HG03575 (cell line): ENCODE measurements at regions not wholly inside any gene's neighbourhood (a gene's known extent, or its start where the extent isn't known, plus 50 kb on each side); places are given as distances from the start of the nearest gene placed in this dataset.
"Not testable (repeated sequence)": the region's sequence is repeated elsewhere in the genome, so short reads cannot be mapped to it uniquely, and the experiment has no call there.

Experiments
- ATAC-seq: cut with Tn5 transposase; IDR thresholded peaks from one replicate; pipeline ENCODE4 v1.9.1; 2021; ENCODE audit not compliant: unreplicated experiment, insufficient number of reproducible peaks, low FRiP score; ENCODE audit errors: extremely low read depth

- no peak for ATAC-seq
Measured at GRCh38 chr13:80529734-80530133, 188.8 kb upstream of the SPRY2 start.

- no peak for ATAC-seq
Measured at GRCh38 chr13:80528733-80529132, 187.8 kb upstream of the SPRY2 start.

DNA sequence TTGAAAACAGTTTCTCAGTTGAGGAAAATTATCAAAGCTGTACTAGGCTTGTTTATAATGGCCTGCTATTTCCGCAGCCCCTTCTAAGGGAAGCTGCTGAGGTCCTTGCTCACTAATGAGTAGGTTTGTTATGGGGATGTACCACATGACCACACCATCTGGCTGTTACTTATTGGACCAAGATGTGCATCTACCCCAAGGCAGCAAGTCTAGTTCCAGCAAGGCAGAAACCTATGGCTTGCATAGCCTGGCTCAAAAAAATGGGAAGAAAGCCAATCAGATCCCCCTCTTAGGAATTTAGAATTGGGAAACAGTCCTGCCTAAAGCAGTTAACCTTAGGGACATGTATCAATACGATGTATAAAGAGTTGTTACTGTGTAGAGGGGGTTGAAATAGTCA lies 186.5 kb upstream of the SPRY2 start:
- no peak for ATAC-seq

- no peak for ATAC-seq
Measured at GRCh38 chr13:80524447-80525215, 183.7 kb upstream of the SPRY2 start.

- ATAC-seq = no peak
Measured at GRCh38 chr13:80523134-80523533, 182.2 kb upstream of the SPRY2 start.

DNA sequence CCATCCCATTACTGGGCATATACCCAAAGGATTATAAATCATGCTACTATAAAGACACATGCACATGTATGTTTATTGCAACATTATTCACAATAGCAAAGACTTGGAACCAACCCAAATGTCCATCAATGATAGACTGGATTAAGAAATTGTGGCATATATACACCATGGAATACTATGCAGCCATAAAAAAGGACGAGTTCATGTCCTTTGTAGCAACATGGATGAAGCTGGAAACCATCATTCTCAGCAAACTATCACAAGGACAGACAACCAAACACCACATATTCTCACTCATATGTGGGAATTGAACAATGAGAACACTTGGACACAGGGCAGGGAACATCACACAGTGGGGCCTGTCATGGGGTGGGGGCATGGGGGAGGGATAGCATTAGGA lies 181.5 kb upstream of the SPRY2 start:
- ATAC-seq = not testable (repeated sequence)

GRCh38 chr13:80516818-80517348 lies 176.0 kb upstream of the SPRY2 start:
- no peak for ATAC-seq

- ATAC-seq = no peak
Measured at GRCh38 chr13:80515296-80515695, 174.4 kb upstream of the SPRY2 start.

- no peak for ATAC-seq
Measured at GRCh38 chr13:80513196-80513595, 172.3 kb upstream of the SPRY2 start.

DNA sequence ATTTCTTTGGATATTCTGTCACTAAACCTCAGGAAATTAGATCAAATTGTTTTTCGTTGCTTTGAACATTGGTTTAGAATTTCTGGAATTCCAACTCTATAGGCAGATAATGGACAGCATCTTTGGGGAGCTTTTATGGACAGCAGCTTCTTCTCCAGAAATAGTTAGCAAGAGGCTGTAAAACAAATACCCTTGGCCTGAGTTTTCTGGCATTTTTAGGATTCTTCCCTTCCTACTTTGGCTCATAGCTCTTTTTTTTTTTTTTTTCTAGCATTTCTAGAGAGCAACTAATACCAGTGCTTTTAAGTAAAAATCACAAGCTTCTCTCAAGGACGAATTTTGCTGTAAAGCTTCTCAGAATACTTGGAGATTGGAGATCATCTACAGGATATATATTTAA lies 169.8 kb upstream of the SPRY2 start:
- ATAC-seq = no peak

DNA sequence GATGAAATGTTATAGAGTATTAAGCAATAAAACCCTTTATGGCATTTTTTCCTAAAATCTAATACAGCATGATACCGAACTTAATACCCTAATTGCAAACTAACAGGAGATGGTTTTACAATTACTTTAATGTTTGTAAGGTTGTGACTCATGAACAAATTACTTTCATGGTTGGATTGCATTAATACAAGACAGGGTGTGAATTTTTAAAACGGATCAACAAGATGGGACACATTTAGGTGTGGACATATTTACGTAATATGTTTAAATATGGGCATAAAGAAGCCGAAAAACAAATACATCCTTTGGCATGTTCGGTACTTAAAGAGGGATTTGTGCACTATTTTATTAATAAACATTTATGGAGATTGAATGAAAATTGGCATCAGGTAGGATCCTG lies 168.3 kb upstream of the SPRY2 start:
- ATAC-seq = no peak

GRCh38 chr13:80508031-80508430 lies 167.1 kb upstream of the SPRY2 start:
- no peak for ATAC-seq

DNA sequence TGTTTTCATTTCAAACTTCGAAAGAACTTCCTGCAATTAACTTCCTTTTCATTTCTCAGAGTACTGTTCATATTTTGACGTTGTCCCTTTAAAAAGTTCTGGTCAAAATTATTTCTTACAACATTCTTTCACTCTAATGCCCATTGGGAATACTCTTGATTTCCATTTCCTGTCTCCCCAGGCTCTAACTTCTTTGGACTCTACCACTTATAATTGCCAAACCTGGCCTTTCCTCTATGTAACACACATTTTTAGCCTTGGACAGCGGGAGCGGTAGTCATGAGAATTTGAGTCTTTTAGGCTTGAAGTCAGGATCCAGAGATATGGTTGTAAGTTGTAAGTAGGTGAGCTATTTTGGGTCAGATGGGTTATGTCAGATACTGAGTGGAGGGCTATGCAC lies 163.5 kb upstream of the SPRY2 start:
- ATAC-seq = no peak

GRCh38 chr13:80502359-80502758 lies 161.4 kb upstream of the SPRY2 start:
- no peak for ATAC-seq

GRCh38 chr13:80501556-80501955 lies 160.6 kb upstream of the SPRY2 start:
- ATAC-seq = no peak

GRCh38 chr13:80499536-80500290 lies 158.8 kb upstream of the SPRY2 start:
- ATAC-seq = no peak

DNA sequence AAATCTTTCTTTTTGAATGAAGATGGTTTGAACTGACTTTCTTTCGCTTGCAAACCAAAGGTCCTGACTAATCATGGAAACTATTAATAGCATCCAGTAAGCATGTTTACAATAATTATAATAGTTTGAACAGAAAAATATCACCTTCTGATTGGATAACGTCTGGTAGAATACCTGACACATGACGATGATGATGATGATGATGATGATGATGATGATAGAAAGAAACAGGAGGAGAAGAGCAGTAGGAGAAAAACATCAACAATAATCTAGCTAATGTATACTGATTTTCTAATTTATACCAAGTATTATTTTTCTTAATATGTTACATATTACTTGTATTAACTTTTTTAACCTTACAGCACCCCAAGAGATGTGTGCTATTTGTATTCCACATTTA lies 157.5 kb upstream of the SPRY2 start:
- no peak for ATAC-seq

DNA sequence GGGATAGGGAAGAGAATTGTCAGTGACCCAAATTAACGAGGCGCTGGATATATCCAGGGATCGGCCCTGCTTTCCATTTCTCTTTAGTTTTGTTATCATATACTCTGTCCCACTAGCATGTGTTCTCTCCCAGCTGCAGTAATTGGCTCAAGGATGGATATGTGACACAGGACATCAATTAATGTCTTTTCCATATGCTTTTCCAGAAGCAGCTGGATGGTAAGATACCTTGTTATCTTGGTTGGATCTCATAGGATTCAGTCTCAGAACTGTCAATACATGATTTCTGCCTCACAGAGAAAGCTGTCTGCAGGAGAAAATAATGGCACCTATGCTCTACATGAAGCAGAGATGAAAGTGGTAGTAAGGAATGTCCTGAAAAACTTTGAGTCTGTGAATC lies 157.1 kb upstream of the SPRY2 start:
- no peak for ATAC-seq

DNA sequence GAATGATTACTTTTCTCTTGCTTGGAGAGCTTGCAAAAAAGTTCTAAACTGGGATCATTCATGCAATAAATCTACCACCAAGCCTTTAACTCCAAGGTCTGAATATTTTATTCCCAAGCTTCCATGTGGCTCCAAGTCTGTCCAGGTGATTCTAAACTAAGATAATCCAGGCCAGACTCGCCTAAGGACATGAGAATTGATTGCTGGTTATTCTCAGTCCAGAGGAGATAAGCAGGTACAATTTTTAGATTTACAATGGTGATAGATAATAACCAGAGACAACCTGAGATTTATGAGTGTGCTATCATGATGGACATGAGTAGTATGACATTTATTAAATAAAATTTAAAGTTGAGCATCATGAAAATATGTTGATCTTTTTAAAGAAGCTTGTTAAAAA lies 156.5 kb upstream of the SPRY2 start:
- ATAC-seq = no peak

GRCh38 chr13:80496721-80497397 lies 155.9 kb upstream of the SPRY2 start:
- no peak for ATAC-seq
